Peyer's patch (tissue), 4 donors: ENCODE measurements at regions not wholly inside any gene's neighbourhood (a gene's known extent, or its start where the extent isn't known, plus 50 kb on each side); places are given as distances from the start of the nearest gene placed in this dataset.

Experiments used
- CTCF ChIP-seq, 6 experiments: fragments of 450-650 bp in 4 of 6; fragments of 200-600 bp in 2 of 6; sonication (generic) in 1 of 6; IDR thresholded peaks; one replicate each; pipeline ENCODE4 v1.5.1; 2017 to 2019; ENCODE audit warnings: antibody characterized with exemption in 6 of 6, mild to moderate bottlenecking in 3 of 6, moderate library complexity in 1 of 6
- POLR2A ChIP-seq, 2 donors: fragments of 450-650 bp; IDR thresholded peaks; one replicate each; pipeline ENCODE4 v1.5.1; 2017; ENCODE audit warnings: antibody characterized with exemption in 2 of 2, mild to moderate bottlenecking in 2 of 2, moderate library complexity in 2 of 2

- TF ChIP-seq CTCF (IDR thresholded peaks at IDR 0.05) (no peak), POLR2A (IDR thresholded peaks at IDR 0.05) (no peak)
These were observed 72.1 kb upstream of the SPACA1 start for GRCh38 chr6:87975561-87975960.
